Kidney epithelial cell (primary cell): ENCODE measurements at regions not wholly inside any gene's neighbourhood (a gene's known extent, or its start where the extent isn't known, plus 50 kb on each side); places are given as distances from the start of the nearest gene placed in this dataset.

Source experiments
- DNase-seq: peaks from one replicate; pipeline ENCODE4 v3.0.0-alpha.2; 2010; ENCODE audit warnings: low read depth
- H3K27me3 ChIP-seq: 2 replicates; pipeline ENCODE4 v1.6.0; 2011; ENCODE audit warnings: low read length; ENCODE audit not compliant: control insufficient read depth, insufficient read depth
- H3K36me3 ChIP-seq: 2 replicates; pipeline ENCODE4 v1.5.1; 2011; ENCODE audit warnings: low read length; ENCODE audit not compliant: control insufficient read depth, insufficient read depth
- H3K4me3 ChIP-seq: 2 replicates; pipeline ENCODE4 v1.5.1; 2011; ENCODE audit warnings: low read depth, mild to moderate bottlenecking, control low read depth, low read length
- CTCF ChIP-seq: IDR thresholded peaks from 2 replicates; pipeline ENCODE4 v1.5.1; 2011; ENCODE audit warnings: mild to moderate bottlenecking, moderate library complexity, low read length, control low read depth, inconsistent platforms; ENCODE audit not compliant: insufficient read depth, poor library complexity, severe bottlenecking

GRCh38 chrX:74015379-74016019 is 163.0 kb upstream of the XIST start:
- peak; percentile 81 for TF ChIP-seq CTCF
- H3K4me3 ChIP-seq: no peak overlapping the region
- H3K27me3 ChIP-seq: no peaks in the 10 kb centered on the region
- H3K36me3 ChIP-seq: no peaks in the 10 kb centered on the region
- DNase-seq: peak; percentile 29

- no peak for DNase-seq
- Histone ChIP-seq H3K27me3 (no peaks in the 10 kb centered on the region), H3K36me3 (no peaks in the 10 kb centered on the region), H3K4me3 (no peak overlapping the region)
- TF ChIP-seq CTCF: no peak
Observed at GRCh38 chrX:74009041-74009440, 156.5 kb upstream of the XIST start.

GRCh38 chrX:73992019-73992418 is 139.5 kb upstream of the XIST start:
- no peak for TF ChIP-seq CTCF
- DNase-seq: no peak
- no peaks in the 10 kb centered on the region for H3K27me3 ChIP-seq
- no peak overlapping the region for H3K4me3 ChIP-seq
- H3K36me3 ChIP-seq: no peaks in the 10 kb centered on the region

GRCh38 chrX:73987166-73987565 is 134.7 kb upstream of the XIST start:
- TF ChIP-seq CTCF: no peak
- Histone ChIP-seq H3K36me3 (no peaks in the 10 kb centered on the region), H3K27me3 (no peaks in the 10 kb centered on the region), H3K4me3 (no peak overlapping the region)
- no peak for DNase-seq

GRCh38 chrX:73979551-73980131 is 127.1 kb upstream of the XIST start:
- H3K4me3 ChIP-seq: no peak overlapping the region
- TF ChIP-seq CTCF: no peak
- no peaks in the 10 kb centered on the region for H3K36me3 ChIP-seq
- DNase-seq: no peak
- no peaks in the 10 kb centered on the region for H3K27me3 ChIP-seq
